ENCODE measurements at regions not wholly inside any gene's neighbourhood (a gene's known extent, or its start where the extent isn't known, plus 50 kb on each side); places are given as distances from the start of the nearest gene placed in this dataset.

- no peak for DNase-seq (ENCODE audit: low read depth in 2 of 2)
Observed at GRCh38 chr10:45197816-45198485, 117.5 kb downstream of the OR13A1 start.

GRCh38 chr10:45198486-45199204, 116.8 kb downstream of the OR13A1 start:
- no peak for DNase-seq (ENCODE audit: low read depth in 2 of 2)

- DNase-seq (ENCODE audit: low read depth in 2 of 2), result no peak
Observed at GRCh38 chr10:45199205-45199740, 116.1 kb downstream of the OR13A1 start.

- no peak for DNase-seq (ENCODE audit: low read depth in 2 of 2)
Observed at GRCh38 chr10:45201271-45201670, 114.1 kb downstream of the OR13A1 start.

GRCh38 chr10:45202242-45202641, 113.2 kb downstream of the OR13A1 start:
- DNase-seq (ENCODE audit: low read depth in 2 of 2), result no peak

GRCh38 chr10:45204954-45205775, 110.2 kb downstream of the OR13A1 start:
- DNase-seq (ENCODE audit: low read depth in 2 of 2), result no peak

- DNase-seq (ENCODE audit: low read depth in 2 of 2), result no peak
Observed at GRCh38 chr10:45209888-45210287, 105.5 kb downstream of the OR13A1 start.

GRCh38 chr10:45211576-45211975, 103.8 kb downstream of the OR13A1 start:
- no peak for DNase-seq (ENCODE audit: low read depth in 2 of 2)

- no peak for DNase-seq (ENCODE audit: low read depth in 2 of 2)
Observed at GRCh38 chr10:45219416-45219815, 96.0 kb downstream of the OR13A1 start.

- DNase-seq (ENCODE audit: low read depth in 2 of 2), result no peak
Observed at GRCh38 chr10:45220931-45221330, 94.5 kb downstream of the OR13A1 start.

- DNase-seq (ENCODE audit: low read depth in 2 of 2), result no peak
Observed at GRCh38 chr10:45224219-45224841, 91.1 kb downstream of the OR13A1 start.

GRCh38 chr10:45227042-45227441, 88.4 kb downstream of the OR13A1 start:
- no peak for DNase-seq (ENCODE audit: low read depth in 2 of 2)

GRCh38 chr10:45227456-45227855, 88.0 kb downstream of the OR13A1 start:
- no peak for DNase-seq (ENCODE audit: low read depth in 2 of 2)

GRCh38 chr10:45229823-45230222, 85.6 kb downstream of the OR13A1 start:
- no peak for DNase-seq (ENCODE audit: low read depth in 2 of 2)

- peak; percentile 58 to 83 for DNase-seq (ENCODE audit: low read depth in 2 of 2)
Observed at GRCh38 chr10:45235260-45235769, 80.1 kb downstream of the OR13A1 start.

- peak in 1 of 2 donors; percentile 71 for DNase-seq (ENCODE audit: low read depth in 2 of 2)
Observed at GRCh38 chr10:45235798-45236220, 79.6 kb downstream of the OR13A1 start.

- peak in 1 of 2 donors; percentile 51 for DNase-seq (ENCODE audit: low read depth in 2 of 2)
Observed at GRCh38 chr10:45238896-45239295, 76.5 kb downstream of the OR13A1 start.

GRCh38 chr10:45239642-45240041, 75.8 kb downstream of the OR13A1 start:
- peak in 1 of 2 donors; percentile 41 for DNase-seq (ENCODE audit: low read depth in 2 of 2)

GRCh38 chr10:45241865-45242520, 73.4 kb downstream of the OR13A1 start:
- no peak for DNase-seq (ENCODE audit: low read depth in 2 of 2)

- DNase-seq (ENCODE audit: low read depth in 2 of 2), result no peak
Observed at GRCh38 chr10:45243261-45243660, 72.1 kb downstream of the OR13A1 start.

GRCh38 chr10:45246522-45246921, 68.9 kb downstream of the OR13A1 start:
- no peak for DNase-seq (ENCODE audit: low read depth in 2 of 2)
